ENCODE measurements at regions not wholly inside any gene's neighbourhood (a gene's known extent, or its start where the extent isn't known, plus 50 kb on each side); places are given as distances from the start of the nearest gene placed in this dataset.

GRCh38 chr4:36394352-36394903 lies 113.0 kb downstream of the DTHD1 start:
- DNase-seq, result no peak

- DNase-seq, result peak; percentile 1 to 45
Measured at GRCh38 chr4:36399762-36400353, 118.4 kb downstream of the DTHD1 start.

- no peak for DNase-seq
Measured at GRCh38 chr4:36402008-36402758, 120.8 kb downstream of the DTHD1 start.

DNA sequence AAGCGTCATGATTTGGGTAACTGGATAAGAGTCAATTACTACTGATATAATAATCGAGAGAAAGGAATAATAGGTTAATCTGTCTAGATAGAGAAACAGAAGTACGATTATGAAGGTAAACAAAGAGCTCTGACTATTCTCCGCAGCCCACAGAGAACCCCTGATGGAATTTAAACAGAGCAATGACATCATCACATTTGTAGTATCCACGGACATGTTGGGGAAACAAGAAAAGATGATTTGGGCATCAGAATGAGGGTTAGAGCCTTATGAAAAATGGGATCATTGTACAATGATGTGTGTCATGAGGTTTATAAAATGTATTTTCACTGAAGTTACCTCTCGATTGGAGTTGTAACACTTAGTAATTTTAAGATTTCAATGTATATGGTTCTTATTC lies 129.9 kb downstream of the DTHD1 start:
- no peak for DNase-seq

GRCh38 chr4:36414248-36414647 lies 132.8 kb downstream of the DTHD1 start:
- no peak for DNase-seq

GRCh38 chr4:36417146-36417545 lies 135.7 kb downstream of the DTHD1 start:
- no peak for DNase-seq

- DNase-seq, result no peak
Measured at GRCh38 chr4:36420111-36420679, 138.8 kb downstream of the DTHD1 start.

DNA sequence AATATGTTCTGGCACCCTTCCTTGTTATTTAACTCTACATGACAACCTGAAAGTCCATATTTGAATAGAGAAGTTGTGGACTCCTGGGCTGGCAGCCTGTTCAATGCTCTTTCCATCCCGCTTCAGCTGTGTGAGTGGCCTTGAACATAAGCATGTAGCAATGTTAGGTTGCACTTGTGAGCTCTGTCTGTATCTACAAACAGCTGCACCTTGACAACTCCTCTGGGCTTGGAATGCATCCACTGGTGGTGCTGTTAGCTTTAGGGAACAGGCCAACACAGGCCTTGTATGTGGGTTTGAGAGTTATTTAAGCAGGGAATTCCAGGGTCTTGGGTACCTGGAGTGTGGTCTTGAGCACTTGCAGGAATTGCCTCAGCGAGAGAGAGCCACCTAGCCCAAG lies 141.2 kb downstream of the DTHD1 start:
- DNase-seq, result no peak

- DNase-seq, result no peak
Measured at GRCh38 chr4:36426741-36427140, 145.3 kb downstream of the DTHD1 start.

GRCh38 chr4:36427696-36428095 lies 146.3 kb downstream of the DTHD1 start:
- DNase-seq, result no peak

- DNase-seq, result no peak
Measured at GRCh38 chr4:36432586-36432985, 151.2 kb downstream of the DTHD1 start.

- no peak for DNase-seq
Measured at GRCh38 chr4:36439556-36439955, 158.1 kb downstream of the DTHD1 start.

DNA sequence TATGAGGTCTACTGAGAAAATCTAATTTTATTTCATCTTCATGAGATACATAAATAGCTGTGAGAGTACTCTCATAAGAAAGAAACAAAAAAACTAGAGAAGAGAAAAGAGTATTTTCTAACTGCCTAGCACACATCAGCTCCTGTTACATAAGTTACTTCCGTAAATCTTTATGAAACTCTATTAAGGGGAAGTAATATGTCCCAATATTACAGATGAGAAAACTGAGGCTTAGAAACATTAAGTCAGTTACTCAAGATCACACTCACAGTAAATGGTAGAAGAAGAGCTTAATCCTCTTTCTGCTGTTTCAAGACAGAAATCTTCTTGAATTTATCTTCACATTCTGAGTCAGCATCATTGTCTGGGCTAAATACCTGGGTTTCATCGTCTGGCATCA lies 164.1 kb downstream of the DTHD1 start:
- no peak for DNase-seq

DNA sequence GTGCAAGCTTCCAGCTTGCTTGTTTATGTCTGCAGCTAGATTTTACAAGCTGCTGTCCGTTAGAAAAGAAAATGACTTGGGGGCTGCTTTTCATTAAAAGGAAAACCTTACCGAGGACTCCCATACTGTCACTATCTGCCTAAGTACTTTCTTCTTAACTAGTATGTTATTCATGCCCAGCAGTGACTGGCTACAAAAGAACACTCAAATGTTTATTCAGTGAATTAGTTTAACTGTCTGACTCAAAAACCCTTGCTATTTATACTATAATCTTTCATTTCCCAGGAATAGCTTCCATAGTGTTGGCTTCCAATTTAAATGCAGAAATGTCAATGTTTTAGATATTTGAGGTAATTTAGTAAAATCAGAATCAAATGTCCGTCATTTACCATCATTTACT lies 164.9 kb downstream of the DTHD1 start:
- no peak for DNase-seq

- no peak for DNase-seq
Measured at GRCh38 chr4:36461344-36461743, 179.9 kb downstream of the DTHD1 start.

DNA sequence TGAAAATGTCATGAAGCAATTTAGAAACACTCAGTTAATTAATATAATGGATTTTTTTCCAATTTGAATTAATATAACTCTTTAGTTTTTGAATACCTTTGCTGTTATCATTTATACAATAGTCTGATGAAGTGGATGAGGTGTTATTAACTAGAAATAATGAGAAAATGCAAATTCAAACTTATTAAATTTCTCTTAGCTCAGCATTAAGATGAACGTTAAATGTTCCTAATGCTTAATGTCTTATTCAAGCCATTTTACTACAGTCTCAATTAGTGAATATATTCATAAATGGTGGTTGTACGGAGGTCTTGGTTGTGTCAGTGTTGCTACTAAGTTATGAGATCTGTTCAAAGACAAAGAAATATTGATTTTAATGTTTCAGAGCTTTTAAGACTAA lies 186.3 kb downstream of the DTHD1 start:
- DNase-seq, result no peak

DNA sequence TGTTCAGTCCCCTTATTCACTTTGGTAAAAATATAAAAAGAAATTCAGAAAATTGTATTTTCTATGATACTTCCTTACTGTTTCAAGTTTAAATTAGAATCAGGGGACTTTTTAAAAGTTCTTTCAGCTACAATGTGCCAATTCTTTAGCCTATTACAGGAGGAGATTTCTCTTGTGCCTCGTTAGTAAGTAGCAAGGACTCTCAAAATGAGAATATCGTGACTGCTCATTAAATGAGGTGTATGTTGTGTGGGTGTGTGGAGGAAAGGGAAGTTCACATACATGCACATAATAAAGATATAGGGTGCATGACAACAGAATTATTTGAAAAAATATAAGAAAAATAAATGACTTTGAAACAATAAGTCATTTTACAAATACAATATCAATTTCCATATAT lies 190.5 kb downstream of the DTHD1 start:
- DNase-seq, result no peak

DNA sequence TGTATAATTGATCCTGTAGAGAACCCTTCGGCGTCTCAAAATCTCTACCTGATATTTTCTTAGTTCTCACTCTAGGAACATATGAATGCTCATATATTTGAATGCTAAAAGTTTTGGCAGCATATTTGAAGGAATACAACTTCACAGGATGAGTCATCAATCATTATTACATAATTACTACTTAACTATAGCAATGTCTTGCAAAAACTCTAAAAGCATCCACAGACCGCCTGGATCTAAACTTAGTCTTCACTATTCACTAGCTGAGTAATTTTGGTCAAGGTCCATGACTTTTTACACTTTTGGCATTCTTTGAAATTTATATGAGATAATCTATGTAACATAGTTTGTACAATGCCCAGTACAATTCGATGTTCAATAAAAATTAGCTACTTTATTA lies 194.7 kb downstream of the DTHD1 start:
- no peak for DNase-seq

DNA sequence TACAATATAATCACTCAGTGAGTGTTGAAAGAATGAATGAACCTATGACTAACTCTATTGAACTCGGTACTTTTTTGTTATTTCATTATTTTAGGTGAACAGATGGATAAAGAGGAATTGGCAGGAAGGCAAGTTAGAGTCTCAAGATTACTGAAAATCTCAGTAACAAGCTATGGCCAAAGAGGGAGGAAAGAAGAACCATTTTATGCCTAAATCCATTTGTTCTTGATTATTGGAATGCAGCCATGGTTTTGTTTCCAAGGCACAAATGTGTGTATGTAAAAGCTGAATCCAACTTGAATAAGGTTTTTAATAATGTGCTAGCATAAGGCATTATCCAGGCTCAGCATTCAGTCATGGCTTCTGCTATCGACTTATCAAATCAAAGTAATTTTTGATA lies 196.4 kb downstream of the DTHD1 start:
- DNase-seq, result no peak

GRCh38 chr4:36485885-36486284 lies 204.5 kb downstream of the DTHD1 start:
- DNase-seq, result no peak

GRCh38 chr4:36489798-36490197 lies 208.4 kb downstream of the DTHD1 start:
- no peak for DNase-seq

GRCh38 chr4:36492041-36492440 lies 210.6 kb downstream of the DTHD1 start:
- no peak for DNase-seq

GRCh38 chr4:36492590-36492989 lies 211.2 kb downstream of the DTHD1 start:
- DNase-seq, result no peak

GRCh38 chr4:36493251-36493650 lies 211.8 kb downstream of the DTHD1 start:
- no peak for DNase-seq
